OCI-LY1 (cell line): ENCODE measurements at regions not wholly inside any gene's neighbourhood (a gene's known extent, or its start where the extent isn't known, plus 50 kb on each side); places are given as distances from the start of the nearest gene placed in this dataset.

Source experiments
- H2AFZ ChIP-seq: fragments of 200-600 bp; sonication (generic), shearing (Covaris generic); 2 replicates; pipeline ENCODE4 v1.6.0; 2014; ENCODE audit warnings: antibody characterized with exemption, mild to moderate bottlenecking, low read length
- H3F3A ChIP-seq: fragments of 200-600 bp; sonication (generic), shearing (Covaris generic); 2 replicates; pipeline ENCODE4 v1.6.0; 2014; ENCODE audit warnings: mild to moderate bottlenecking, antibody characterized with exemption, low read length, moderate library complexity; ENCODE audit not compliant: insufficient read depth
- H3K27ac ChIP-seq: fragments of 200-600 bp; sonication (generic); 2 replicates; pipeline ENCODE4 v1.5.1; 2014; ENCODE audit warnings: low read length, mixed run types, mild to moderate bottlenecking, low read depth; ENCODE audit not compliant: poor library complexity, severe bottlenecking
- H3K27me3 ChIP-seq: fragments of 200-600 bp; sonication (generic); 2 replicates; pipeline ENCODE4 v1.6.0; 2014; ENCODE audit warnings: antibody characterized with exemption, mild to moderate bottlenecking, low read length, moderate library complexity; ENCODE audit not compliant: insufficient read depth
- H3K36me3 ChIP-seq: fragments of 200-600 bp; sonication (generic); 2 replicates; pipeline ENCODE4 v1.6.1; 2014; ENCODE audit warnings: mild to moderate bottlenecking, antibody characterized with exemption, low read length, moderate library complexity, mixed read lengths; ENCODE audit not compliant: insufficient read depth
- H3K4me1 ChIP-seq: fragments of 200-600 bp; sonication (generic); 2 replicates; pipeline ENCODE4 v1.5.1; 2014; ENCODE audit warnings: mild to moderate bottlenecking, low read length, moderate library complexity; ENCODE audit not compliant: insufficient read depth, severe bottlenecking
- H3K4me2 ChIP-seq: fragments of 200-600 bp; sonication (generic), shearing (Covaris generic); 2 replicates; pipeline ENCODE4 v1.6.1; 2014; ENCODE audit warnings: low read length
- H3K4me3 ChIP-seq: fragments of 200-600 bp; sonication (generic); 2 replicates; pipeline ENCODE4 v1.5.1; 2014; ENCODE audit warnings: low read length, low read depth, mild to moderate bottlenecking, mixed read lengths; ENCODE audit not compliant: poor library complexity, severe bottlenecking
- H3K79me2 ChIP-seq: fragments of 200-600 bp; shearing (Covaris generic); 2 replicates; pipeline ENCODE4 v1.6.1; 2016; ENCODE audit warnings: mixed run types, low read length, mixed read lengths; ENCODE audit not compliant: insufficient read depth
- H3K9ac ChIP-seq: fragments of 200-600 bp; sonication (generic), shearing (Covaris generic); 2 replicates; pipeline ENCODE4 v1.6.1; 2014; ENCODE audit warnings: mild to moderate bottlenecking, low read length, mixed read lengths
- H3K9me2 ChIP-seq: fragments of 200-600 bp; sonication (generic), shearing (Covaris generic); 2 replicates; pipeline ENCODE4 v1.6.1; 2014; ENCODE audit warnings: low read depth, mild to moderate bottlenecking, low read length, mixed read lengths
- H3K9me3 ChIP-seq: fragments of 200-600 bp; shearing (Covaris generic); 2 replicates; pipeline ENCODE4 v1.6.1; 2014; ENCODE audit warnings: low read length, mixed read lengths
- H4K20me1 ChIP-seq: fragments of 200-600 bp; sonication (generic), shearing (Covaris generic); 2 replicates; pipeline ENCODE4 v1.6.0; 2016; ENCODE audit warnings: mild to moderate bottlenecking, low read length; ENCODE audit not compliant: insufficient read depth
- CTCF ChIP-seq: fragments of 200-600 bp; sonication (generic), shearing (Covaris generic); IDR thresholded peaks from 2 replicates; pipeline ENCODE4 v1.5.1; 2017; ENCODE audit warnings: mild to moderate bottlenecking, antibody characterized with exemption, low read length, moderate library complexity, mixed read lengths
- EZH2 ChIP-seq: fragments of 200-600 bp; sonication (generic), shearing (Covaris generic); IDR thresholded peaks from 2 replicates; pipeline ENCODE4 v1.8.0; 2017; ENCODE audit warnings: borderline replicate concordance, mixed run types, mild to moderate bottlenecking, antibody characterized with exemption, low read length, moderate library complexity, mixed read lengths

GRCh38 chr6:119527231-119527578 is 177.6 kb upstream of the MAN1A1 start:
- Histone ChIP-seq H3K9ac (no peak overlapping the region), H3K27me3 (no peaks in the 10 kb centered on the region), H3K4me1 (peaks cover 7% of the 10 kb centered on the region), H3K4me3 (no peak overlapping the region), H2AFZ (no peak overlapping the region), H3K9me2 (no peaks in the 10 kb centered on the region), H3K36me3 (no peaks in the 10 kb centered on the region), H3K27ac (no peak overlapping the region), H3F3A (no peaks in the 10 kb centered on the region), H3K9me3 (no peaks in the 10 kb centered on the region), H3K4me2 (no peak overlapping the region), H4K20me1 (no peaks in the 10 kb centered on the region), H3K79me2 (no peaks in the 10 kb centered on the region)
- TF ChIP-seq CTCF (no peak), EZH2 (no peak)

- no peak overlapping the region for H3K27ac ChIP-seq
- TF ChIP-seq CTCF (no peak), EZH2 (no peak)
- H4K20me1 ChIP-seq = no peaks in the 10 kb centered on the region
- H3F3A ChIP-seq = no peaks in the 10 kb centered on the region
- no peaks in the 10 kb centered on the region for H3K27me3 ChIP-seq
- no peaks in the 10 kb centered on the region for H3K9me3 ChIP-seq
- no peak overlapping the region for H3K4me2 ChIP-seq
- H3K4me3 ChIP-seq = no peak overlapping the region
- H3K9ac ChIP-seq = no peak overlapping the region
- no peaks in the 10 kb centered on the region for H3K79me2 ChIP-seq
- no peaks in the 10 kb centered on the region for H3K9me2 ChIP-seq
- H2AFZ ChIP-seq = no peak overlapping the region
- peaks cover 7% of the 10 kb centered on the region for H3K4me1 ChIP-seq
- no peaks in the 10 kb centered on the region for H3K36me3 ChIP-seq
Measured at GRCh38 chr6:119526561-119527230, 177.1 kb upstream of the MAN1A1 start.

- no peaks in the 10 kb centered on the region for H3K9me2 ChIP-seq
- H2AFZ ChIP-seq = no peak overlapping the region
- TF ChIP-seq CTCF = no peak
- H3K27me3 ChIP-seq = no peaks in the 10 kb centered on the region
- H3K4me1 ChIP-seq = peaks cover 7% of the 10 kb centered on the region
- no peak overlapping the region for H3K27ac ChIP-seq
- H3K79me2 ChIP-seq = no peaks in the 10 kb centered on the region
- H3K9me3 ChIP-seq = no peaks in the 10 kb centered on the region
- H3F3A ChIP-seq = no peaks in the 10 kb centered on the region
- no peaks in the 10 kb centered on the region for H4K20me1 ChIP-seq
- H3K9ac ChIP-seq = no peak overlapping the region
- no peak overlapping the region for H3K4me2 ChIP-seq
- no peak overlapping the region for H3K4me3 ChIP-seq
- no peaks in the 10 kb centered on the region for H3K36me3 ChIP-seq
Measured at GRCh38 chr6:119524410-119524809, 174.8 kb upstream of the MAN1A1 start.
